HG02588 (cell line): ENCODE measurements at regions not wholly inside any gene's neighbourhood (a gene's known extent, or its start where the extent isn't known, plus 50 kb on each side); places are given as distances from the start of the nearest gene placed in this dataset.

Experiments used
- ATAC-seq: cut with Tn5 transposase; IDR thresholded peaks from one replicate; pipeline ENCODE4 v1.9.1; 2021; ENCODE audit warnings: mild to moderate bottlenecking, moderate library complexity; ENCODE audit not compliant: unreplicated experiment

DNA sequence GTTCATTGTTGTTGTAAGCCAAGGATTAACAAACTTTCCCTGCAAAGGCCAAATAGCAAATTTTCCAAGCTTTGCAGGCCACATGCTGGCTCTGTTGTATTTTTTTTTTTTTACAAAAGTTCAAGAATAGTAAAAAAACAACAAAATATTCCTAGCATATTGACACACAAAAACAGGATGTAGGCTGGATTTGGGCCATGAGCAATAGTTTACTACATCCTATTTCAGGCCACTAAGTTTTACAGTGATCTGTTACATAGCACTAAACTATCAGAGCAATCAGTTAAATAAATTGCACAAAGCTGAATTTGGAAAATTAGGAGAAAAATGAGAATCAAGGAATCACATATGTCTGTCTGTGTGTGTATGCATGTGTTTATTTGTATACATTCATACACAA, 491.8 kb upstream of the GHITM start:
- no peak for ATAC-seq

DNA sequence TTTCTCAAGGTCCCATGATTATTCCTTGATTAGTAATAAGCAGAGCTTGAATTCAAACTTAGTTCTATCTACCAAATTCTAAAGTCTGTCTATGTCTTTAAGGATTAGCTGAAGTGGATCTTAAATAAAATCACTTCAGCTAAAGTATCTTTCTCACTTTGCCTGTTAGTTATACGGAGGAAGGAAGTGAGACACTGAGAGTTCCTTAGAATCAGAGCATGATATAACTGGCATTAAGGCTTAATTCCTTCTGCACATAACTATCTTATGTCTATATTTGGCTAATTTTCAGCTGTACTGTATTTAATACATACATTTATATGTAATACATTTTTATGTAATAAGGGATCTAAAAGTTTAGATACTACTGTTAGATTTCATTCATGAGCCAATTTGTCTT, 491.1 kb upstream of the GHITM start:
- no peak for ATAC-seq

DNA sequence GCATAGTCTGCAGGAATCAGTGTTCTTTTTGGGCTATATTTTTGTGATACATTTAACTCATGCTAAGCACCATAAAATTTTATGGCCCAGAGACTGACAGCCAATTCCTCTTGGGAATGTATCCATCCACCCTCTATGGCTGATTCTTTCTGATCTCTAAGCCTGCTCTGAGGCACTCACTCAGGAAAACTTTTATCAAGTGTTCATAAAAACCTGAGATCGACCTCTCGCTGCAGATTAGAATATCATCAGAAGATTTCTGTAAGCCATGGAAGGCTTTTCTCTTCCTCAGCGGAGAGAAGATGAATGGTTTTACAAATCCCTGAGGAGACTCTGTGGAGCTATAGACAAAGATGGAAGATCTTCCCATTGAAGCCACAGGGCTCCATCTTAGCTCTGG, 489.8 kb upstream of the GHITM start:
- ATAC-seq = no peak

DNA sequence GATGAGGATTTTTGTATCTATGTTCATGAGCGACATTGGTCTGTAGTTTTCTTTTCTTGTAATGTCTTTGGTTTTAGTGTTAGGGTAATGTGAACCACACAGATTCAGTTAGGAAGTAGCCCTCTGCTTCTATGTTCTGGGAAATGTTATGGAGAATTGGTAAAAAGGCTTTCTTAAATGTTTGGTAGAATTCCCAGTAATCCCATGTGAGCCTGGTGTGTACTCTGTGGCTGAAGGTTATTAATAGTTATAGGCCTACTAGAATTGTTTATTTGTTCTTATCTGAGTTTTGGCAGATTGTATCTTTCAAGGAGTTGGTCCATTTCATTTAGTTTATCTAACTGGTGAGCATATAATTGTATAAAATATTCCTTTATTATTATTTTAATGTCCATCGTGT, 484.6 kb upstream of the GHITM start:
- ATAC-seq = no peak

DNA sequence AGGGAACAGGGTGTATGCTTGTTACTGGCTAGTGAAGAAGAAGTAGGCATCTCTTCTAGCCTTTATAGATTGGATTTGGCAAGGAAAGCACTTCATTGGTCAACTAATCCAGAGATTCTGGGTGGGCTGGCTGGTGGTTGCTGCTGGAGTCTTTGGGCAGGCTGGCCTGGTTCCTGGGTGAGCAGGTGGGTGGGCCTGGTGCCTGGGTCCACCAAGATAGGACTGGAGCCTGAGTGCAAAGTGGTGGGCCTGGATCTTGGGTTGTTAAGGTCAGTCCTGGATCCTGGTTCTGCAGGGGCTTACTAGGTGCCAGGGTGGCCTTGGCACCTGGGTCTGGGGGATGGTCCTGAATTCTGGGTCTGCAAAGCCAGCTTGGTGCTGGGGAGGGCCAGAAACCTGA, 482.4 kb upstream of the GHITM start:
- no peak for ATAC-seq

DNA sequence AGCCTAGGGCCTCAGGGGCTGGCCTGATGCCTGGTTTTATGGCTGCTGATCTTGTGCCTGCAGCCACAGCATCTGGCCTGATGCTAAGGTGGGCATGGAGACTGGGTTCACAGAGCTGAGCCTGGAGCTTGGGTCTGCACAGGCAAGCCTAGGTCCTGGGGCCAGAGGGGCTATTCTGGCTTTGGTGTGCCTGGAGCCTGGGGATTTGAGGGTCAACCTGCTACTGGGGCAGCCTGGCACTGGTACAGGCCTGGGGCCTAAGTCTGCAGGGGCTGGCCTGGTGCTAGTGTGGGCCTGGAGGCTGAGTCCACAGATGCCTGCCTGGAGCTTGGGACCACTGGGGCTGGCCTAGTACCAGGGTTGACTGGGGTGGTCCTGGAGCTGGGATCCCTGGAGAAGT, 481.8 kb upstream of the GHITM start:
- ATAC-seq = no peak

DNA sequence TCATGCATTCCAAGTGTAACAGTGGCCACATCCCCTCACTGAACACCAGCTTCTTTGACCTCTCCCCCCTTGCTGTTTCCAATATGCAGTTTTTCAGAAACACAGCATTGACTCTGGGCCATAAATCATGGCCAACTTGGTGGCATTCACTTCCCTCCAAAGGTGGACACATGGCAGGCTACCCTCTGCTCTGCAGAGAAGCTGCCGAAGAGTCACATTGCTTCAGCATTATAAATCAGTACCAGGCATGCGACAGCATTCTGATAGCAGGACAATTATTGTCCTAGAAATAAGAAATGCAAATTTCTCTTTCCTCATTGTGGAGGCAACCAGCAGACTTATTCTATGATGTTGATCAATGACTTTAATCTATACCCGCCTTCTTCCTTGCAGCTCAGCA, 475.4 kb upstream of the GHITM start:
- no peak for ATAC-seq

DNA sequence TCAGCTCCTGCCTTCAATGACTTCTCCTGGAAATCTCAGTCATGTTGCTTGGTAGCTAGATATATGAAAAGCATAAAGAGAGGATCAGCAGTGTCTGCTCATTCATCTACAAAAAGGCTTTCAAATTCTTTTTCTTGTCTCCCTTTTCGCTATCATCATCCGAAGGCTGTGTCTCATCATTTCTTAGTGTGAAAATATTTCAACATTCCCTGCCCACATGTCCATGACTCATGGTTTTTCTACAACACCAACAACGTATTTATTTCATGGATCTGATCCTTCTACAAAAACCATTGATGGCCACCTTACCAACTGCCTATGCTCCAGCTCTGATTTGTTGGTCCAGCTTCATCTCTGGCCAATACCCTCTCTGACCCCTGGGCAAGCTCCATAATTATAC, 472.5 kb upstream of the GHITM start:
- no peak for ATAC-seq

DNA sequence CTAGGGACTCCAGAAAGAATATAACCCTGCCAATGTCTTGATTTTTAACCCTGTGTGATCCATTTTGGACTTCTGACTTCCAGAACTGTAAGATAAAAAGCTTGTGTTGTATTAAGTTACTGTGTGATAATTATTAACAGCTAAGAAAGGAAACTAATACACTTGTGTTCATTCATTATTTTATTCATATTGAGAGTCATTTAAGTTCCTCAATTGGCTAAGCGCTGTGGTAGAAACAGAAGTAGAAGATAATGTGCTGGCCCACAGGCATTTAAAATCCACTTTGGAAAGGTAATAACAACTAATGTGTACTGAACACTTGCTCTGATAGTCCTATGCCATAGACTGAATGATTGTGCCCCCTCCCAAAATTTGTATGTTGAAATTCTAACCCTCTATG, 471.7 kb upstream of the GHITM start:
- ATAC-seq = no peak

DNA sequence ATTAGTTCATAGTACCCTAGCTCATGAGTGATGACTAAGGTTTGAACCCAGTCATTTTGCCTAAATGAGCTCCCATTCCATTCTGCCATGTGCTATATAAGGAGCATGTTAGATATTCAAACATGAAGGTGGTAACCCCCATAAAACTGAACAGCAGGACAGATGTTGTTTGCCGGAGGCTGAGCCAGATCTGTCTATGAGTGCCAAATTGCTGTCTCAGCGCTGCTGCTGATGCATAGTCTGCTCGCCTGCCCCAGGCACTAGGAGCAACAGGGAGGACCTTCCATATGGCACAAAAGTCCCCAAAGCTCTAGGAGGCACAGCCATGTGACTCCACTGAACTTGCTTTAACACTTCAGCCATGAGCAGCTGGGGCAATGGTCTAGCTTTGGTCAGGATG, 466.0 kb upstream of the GHITM start:
- no peak for ATAC-seq

DNA sequence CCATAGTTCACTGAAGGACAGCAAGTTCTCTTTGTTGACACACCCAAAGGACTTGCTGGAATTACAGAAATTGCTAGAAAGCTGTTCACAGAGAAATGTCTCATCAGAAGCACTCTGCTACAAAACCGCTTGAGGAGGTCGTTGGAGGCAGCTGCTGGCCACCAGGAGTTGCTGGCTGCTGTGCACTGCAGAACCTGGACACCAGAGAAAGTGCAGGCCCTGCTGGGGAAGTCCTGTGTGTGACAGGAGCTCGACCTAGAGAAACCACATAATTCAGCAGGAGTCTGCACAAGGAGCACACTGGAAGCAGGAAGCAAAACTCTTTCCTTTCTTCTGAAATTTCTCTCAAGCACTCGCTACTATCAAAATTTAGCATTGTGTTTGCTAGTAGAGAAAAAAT, 461.5 kb upstream of the GHITM start:
- no peak for ATAC-seq

DNA sequence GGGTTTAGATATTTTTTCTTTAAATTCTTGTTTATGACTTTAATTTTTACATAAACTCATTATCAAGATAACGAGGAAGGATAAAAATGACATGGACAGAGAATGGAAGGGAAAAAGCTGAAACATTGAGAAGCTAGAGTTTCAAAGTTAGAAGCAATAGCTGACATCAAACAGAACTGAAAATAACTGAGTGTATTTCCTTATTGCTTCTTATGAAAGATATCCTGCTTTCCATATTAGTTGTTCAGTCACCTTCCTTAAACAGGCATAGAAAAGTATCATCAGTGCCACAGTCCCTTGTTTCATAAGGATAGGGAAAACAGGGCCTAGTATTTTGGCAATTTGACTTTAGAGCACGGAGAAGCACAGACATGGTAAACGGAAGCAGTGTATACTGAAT, 460.5 kb upstream of the GHITM start:
- ATAC-seq = no peak

DNA sequence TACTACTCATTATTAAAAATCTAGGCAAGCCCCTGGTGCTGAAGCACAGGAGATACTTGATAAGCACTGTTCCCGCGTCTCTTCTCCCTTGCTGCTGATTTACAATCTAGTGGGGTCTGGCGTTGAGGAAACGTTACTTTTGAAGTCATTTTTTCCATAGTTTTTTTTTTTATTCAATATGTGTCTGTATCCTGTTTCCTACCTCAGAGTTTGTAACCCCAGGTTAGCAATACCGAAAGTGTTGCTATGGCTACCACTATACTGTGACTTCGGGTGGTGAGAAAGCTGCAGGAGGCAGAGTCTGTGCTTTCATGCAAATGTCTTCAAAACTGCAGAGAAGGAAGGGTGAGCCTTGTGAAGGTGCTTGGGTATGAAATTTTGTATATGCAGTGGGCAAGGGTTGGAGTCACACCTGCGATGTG, 458.8 kb upstream of the GHITM start:
- peak; percentile 99 for ATAC-seq

DNA sequence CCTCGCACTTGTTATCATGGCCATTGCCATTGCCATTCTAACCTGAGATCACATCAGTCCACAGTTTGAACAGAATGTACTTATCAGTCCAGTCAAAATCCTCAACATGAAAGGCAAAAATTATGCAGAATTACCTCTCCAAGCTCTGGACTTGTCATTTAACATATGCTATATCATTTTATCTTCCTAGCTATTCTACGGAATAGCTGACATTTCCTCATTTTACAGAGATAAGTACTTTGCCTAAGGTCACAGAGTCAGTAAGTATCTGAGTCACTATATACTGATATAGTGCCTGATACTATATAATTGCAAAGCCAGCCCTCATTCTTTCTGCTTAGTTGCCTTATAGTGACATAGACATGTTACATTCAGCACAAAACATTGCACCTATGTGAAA, 456.9 kb upstream of the GHITM start:
- no peak for ATAC-seq

DNA sequence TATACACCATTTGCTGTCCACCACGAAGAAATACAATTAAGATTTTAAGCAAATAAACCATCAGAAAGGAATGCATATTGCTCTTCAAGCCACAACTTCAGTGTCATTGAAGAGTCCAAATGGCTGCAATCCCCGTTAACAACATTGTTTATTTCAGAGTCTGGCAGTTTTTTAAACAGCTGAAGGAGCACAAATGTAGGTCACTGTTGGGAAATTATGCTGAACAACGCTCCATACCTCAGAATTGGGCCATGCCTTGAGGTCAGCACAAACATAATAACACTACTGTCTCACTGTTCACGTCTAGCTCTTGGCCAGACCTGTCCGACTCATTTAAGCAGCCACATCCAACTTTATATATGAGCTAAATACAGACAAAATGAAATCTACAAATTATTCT, 453.9 kb upstream of the GHITM start:
- ATAC-seq = no peak

DNA sequence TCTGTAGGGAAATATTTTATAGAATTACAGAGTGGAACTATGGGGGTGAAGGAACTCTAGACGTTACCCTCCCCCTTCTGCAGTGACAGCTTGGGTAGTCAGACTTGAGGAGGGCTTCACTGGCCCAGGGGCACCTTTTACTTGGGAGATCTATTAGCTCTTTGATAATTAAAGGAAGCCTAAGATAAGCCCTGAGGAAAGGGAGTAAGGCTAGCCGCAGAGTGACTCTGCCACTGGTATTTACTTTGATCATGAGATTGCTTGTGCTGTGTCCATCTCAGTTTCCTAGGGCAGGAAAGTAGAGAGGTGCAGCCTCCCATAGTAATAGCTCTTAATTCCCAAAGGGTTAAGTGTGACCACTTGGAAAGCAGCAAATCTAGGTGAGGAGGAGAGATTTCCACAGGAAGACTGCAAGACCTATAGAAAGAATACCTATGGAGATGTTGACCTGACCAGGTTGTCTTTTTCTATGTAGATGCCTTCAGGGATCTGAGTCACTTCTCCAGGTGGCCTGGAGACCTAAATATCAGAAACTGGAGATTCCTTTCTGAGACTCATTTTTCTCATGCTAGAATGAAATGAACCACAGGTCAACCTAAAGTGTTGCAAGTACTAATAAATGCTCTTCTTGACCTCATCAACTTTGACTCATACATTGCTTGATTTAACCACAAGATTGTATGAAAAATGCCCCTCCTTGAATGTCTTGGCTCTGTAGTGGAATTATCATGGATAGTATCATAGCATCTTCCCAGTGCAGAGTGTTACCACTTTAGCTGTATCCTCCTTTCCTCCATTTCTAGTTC, 447.3 kb upstream of the GHITM start:
- no peak for ATAC-seq

DNA sequence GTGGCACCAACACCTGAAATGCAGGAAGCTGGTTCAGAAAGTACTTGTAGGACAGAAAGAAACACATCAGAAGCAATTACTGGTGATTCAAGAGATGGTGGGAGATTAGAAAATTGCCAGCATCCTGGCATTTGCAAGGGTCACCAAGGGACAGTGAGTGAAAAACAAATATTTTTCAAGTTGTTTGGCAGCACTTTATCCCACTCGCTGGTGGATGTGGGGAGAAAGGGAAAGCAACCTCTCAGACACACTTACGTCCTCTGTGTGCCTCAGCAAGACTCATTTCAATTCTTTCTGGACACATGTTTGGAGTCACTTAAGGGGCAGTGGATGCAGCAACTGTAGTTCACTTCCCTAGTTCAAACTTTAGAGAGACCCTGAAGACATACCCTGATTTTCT, 440.4 kb upstream of the GHITM start:
- no peak for ATAC-seq

DNA sequence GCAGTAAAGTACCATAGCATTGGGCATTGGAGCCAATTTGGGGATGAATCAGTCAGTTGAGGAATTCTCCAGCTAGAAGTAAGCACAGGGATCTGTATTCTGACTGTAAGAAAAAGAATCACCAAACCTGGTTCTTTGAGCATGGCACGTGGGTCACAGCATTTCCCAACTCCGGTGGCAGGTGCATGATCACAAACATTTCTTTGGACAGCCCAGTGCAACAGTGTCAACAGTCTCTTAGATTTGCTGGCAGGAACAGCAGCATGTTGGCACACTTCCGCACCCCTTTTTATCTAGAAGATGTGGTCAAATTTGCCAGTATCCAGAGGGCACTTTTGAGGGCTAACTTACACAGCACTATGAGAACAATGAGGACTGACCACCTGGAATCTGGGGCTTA, 437.5 kb upstream of the GHITM start:
- ATAC-seq = no peak

DNA sequence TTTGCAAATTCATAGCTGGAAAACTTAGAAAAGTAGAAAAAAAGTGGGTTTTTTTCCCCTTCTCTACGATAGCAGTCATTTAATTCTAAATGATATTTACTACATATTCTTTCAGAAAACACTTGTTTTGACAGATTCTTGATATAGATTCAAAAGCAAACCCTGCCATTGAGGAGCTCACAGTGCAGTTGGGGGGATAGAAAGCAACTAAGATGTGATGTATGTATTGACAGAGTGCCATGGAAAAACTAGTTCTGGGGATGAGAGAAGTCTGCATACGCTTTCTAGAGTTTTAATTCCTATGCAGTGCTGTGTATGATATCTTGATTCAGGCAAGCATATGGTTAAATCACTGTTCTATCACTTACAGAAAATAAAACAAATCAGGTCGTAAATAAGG, 436.6 kb upstream of the GHITM start:
- no peak for ATAC-seq

DNA sequence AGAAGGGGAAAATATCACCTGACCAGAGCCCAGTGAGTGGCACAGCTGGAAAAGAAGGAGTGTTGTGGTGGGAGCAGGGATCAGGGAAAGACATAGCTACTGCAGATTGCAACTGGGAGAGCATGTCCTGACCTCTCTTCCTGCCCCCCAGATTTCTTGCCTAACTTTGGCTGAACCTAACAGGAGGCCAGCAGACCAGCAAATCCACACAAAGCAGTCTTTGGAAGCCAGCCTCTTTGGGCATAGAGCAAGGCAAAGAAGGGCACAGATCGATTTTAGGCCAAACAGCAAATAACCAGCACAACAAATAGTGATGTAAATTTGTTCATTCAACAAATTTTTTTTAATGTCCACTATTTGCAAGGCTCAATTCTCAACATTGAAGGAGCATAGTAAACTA, 433.2 kb upstream of the GHITM start:
- no peak for ATAC-seq

DNA sequence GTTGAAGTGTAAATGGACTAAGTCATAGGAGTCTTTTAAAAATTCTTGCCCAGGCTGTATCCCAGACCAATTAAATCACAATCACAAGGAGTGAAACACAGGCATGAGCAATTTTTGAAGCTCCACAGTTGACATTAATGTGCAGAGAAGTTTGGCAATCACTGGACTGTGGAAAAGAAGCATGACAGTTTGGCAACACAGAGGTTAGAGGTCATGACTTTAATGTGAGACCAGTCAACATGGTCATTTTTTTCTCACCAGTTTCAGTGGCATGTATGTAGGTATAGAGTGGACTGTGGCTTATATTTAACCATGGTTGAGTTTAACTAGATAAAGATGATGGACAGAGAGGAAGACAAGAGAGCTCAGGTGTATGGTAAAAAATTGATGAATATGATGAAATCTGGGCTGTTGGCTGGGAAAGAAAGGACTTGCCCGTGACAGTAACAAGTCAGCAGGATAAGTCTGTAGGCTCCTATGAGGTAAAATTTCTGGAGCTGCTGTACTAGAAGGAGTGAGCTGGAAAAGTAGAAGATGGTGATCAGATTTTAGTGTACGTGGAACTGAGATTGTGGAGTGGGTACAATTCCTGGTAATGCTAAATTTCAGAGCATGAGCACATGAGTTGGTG, 432.2 kb upstream of the GHITM start:
- ATAC-seq = no peak

DNA sequence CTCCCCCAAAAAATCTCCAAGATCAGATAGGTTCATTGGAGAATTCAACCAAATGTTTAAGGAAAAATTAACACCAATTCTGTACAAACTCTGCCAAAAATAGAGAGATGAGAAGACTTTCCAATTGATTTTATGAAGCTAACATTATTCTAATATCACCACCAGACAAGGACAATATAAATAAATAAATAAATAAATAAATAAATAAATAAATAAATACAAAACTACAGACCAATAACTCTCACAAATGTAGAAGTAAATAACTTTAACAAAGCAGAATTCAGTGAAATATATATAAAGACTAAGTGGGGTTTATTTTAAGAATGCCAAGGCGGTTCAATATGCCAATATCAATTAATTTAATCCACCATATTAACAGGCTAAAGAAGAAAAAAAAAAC, 425.9 kb upstream of the GHITM start:
- ATAC-seq = no peak

DNA sequence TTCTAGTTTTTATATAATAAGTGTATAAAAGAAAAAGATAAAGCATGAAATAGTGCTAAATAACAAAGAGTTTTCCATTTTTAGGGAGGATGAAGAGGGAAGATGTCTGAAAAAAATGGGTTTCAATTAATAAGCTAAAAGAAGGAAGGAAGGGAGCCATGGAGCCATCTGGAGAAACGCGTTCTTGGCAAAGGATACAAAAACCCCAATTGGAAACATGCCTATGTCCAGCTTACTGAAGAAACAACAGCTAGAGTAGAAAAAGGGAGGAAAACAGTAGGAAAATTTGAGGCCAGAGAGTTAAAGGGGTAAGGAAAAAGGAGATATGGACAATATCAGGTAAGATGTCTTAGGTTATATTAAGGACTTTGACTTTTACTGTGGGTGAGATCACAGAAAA, 416.2 kb upstream of the GHITM start:
- ATAC-seq = no peak
